GM19463 (cell line): ENCODE measurements at regions not wholly inside any gene's neighbourhood (a gene's known extent, or its start where the extent isn't known, plus 50 kb on each side); places are given as distances from the start of the nearest gene placed in this dataset.
"Not testable (repeated sequence)": the region's sequence is repeated elsewhere in the genome, so short reads cannot be mapped to it uniquely, and the experiment has no call there.

Source experiments
- ATAC-seq: cut with Tn5 transposase; IDR thresholded peaks from one replicate; pipeline ENCODE4 v1.9.1; 2021; ENCODE audit warnings: mild to moderate bottlenecking, moderate library complexity; ENCODE audit not compliant: unreplicated experiment

DNA sequence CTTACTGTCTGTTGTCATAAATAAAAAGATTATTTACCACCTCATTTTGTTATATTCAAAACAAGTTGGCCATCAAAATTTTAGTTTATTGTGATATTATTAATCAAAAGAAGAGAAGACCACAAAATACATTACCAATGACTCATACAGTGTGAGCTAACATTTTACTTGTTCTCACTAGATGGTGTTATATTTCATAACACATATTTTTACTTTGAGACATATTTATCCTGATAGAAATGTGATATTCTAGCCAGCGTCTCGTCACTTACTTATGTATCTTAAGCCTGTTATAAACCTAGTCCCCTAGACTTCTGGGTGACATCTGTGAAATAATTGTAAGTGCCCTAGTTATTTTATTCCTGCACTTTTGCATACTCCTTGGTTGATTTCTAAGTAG, 263.2 kb downstream of the CDH7 start:
- ATAC-seq, result no peak

DNA sequence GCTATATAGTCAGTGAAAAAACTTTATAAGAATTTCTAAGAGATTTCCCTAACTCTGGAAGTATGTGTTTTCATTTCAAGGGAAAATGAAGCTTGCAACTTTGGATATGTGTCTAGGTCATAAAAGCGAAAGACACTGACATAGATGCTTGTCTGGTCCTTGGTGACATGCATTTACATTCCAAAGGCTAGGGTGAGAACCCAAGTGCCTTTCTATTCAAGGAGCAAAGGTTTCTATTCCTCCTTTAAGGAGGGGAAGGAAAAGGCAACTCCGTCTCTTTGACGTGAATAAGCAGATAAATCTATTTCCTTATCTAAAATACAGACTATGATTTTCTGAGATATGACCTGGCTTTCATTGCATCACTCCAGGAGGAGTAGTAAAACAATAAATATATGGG, 261.1 kb downstream of the CDH7 start:
- no peak for ATAC-seq

DNA sequence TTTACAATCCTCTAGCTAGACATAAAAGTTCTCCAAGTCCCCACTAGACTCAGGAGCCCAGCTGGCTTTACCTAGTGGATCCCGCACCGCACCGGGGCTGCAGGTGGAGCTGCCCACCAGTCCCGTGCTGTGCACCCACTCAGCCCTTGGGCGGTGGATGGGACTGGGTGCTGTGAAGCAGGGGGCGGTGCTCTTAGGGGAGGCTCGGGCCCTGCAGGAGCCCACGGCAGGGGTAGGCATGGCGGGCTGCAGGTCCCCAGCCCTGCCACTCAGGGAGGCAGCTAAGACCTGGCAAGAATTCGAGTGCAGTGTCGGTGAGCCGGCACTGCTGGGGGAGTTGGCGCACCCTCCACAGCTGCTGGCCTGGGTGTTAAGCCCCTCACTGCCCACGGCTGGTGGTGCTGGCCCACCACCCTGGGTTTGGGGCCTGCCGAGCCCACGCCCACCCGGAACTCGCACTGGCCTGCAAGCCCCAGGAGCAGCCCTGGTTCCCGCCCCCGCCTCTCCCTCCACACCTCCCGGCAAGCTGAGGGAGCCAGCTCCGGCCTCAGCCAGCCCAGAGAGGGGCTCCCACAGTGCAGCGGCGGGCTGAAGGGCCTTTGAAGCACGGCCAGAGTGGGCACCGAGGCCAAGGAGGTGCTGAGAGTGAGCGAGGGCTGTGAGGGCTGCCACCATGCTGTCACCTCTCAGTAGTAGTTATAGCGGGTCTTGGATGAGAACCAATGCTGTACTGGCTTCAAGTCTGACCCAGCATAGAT, 255.2 kb downstream of the CDH7 start:
- ATAC-seq, result no peak

DNA sequence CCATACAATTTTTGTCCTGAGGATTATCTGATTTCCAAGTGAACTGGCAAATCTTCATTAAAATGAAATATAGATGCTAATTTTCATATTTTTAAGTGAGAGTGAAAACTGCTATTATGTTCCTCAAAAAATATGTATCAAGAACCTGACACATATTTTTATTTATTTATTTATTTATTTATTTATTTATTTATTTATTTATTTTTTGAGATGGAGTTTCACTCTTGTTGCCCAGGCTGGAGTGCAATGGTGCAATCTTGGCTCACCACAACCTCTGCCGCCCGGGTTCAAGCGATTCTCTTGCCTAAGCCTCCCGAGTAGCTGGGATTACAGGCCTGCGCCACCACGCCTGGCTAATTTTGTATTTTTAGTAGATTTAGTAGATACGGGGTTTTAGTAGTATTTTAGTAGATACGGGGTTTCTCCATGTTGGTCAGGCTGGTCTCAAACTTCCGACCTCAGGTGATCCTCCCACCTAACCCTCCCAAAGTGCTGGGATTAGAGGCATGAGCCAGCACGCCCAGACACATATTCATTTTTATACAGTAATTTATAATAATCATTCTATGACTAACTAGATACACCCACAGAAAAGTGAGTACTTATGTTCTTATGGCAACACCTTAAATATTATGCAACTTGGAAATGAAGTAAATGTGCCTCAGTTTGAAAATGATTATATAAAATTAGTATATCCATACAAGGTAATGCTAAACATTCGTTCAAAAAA, 248.3 kb downstream of the CDH7 start:
- not testable (repeated sequence) for ATAC-seq

DNA sequence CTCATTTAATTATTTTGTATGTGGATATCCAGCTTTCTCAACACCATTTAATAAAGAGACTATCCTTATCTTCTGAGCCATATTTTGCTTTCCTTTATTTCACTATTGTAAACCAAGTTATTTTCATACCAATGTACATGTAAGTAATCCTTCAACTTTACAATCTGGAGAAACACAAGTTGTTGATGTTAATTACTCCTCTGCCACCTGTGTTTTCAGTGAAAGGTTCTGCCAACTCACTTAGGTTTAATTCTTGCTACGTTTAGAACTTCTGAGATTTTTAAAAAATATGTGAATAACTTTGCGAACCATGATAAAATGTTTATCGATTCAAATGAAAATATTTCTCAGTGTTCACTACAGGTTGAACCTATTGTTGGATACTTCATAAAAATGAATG, 244.4 kb downstream of the CDH7 start:
- no peak for ATAC-seq

DNA sequence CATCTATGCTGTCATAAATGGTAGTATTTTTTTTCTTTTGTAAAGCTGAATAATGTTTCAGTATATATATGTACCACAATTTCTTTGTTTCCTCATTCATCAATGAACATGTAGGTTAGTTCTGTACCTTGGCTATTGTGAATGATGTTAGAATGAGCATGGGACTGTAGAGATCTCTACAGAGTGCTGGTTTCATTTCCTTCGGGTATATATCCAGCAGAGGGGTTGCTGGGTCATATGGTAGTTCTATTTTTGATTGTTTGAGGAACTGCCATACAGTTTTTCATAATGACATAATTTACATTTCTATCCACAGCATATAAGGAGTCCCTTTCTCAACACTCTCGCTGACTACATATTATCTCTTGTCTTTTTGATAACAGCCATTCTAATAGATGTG, 243.5 kb downstream of the CDH7 start:
- ATAC-seq, result no peak

DNA sequence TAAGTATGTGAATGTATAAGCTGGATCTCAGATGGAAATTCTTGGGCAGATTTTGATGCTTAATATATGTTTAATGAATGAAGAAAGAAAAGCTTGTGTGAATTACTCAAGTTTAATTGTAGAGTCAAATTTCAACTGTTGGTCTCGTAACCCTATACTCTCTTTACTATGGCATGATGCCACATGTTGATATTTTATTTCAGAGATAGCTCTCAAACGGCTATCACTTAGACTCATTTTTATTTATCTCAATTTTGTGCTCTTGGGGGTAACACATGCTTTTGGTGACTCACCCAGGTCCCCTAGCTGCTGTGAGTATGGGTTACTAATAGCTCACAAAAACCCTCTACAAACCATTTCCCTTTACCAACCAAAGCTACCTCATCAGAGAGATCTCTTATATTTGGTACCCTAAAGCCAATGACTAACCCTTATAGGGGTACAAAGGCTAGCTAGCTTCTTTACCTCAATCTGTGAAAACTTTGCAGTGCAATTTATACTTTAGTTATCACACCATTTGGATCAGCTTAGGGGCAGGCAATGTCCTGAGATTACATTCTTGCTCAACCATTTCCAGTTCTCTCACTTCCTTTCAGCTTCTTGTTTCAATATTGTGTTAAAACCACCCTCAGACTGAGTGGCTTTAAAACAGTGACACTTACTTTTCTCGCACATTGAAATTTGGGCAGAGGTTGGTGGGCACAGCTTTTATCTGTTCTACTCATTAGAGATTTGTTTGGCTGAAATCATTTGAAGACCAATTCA, 240.3 kb downstream of the CDH7 start:
- no peak for ATAC-seq

DNA sequence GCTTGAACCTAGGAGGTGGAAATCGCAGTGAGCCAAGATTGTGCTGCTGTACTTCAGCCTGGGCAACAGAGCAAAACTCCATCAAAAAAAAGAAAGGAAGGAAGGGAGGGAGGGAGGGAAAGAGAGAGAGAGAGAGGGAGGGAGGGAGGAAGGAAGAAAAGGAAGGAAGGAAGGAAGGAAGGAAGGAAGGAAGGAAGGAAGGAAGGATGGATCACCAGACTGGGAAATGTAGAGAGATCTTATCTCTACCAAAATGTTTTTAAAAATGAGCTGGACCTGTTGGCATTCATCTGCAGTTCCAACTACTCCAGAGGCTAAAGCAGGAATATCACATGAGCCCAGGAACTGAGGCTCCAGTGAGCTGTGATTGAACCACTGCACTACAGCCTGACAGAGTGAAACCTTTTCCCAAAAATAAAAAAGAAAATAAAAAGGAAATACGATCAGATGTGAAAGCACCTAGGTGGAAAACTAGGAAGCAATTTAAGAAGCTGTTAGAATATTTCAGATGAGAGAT, 239.4 kb downstream of the CDH7 start:
- ATAC-seq, result no peak

DNA sequence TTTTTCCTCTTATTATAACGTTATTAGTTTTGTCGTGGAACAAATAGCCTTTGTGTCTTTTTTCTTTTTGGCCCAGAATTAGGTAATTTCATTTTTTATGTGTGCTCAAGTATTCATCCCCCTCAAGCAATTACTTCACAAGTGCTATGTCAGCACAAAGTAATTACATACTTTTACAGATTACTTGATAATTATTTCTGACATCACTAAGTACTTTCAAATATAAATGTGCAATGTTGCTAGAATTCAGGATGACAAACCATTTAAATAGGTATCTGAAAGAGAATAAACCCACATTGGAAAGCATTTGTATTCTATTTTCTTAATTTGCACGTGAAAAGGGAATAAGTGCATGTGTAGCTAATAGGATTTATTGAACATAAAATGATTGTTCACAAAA, 238.2 kb downstream of the CDH7 start:
- no peak for ATAC-seq

DNA sequence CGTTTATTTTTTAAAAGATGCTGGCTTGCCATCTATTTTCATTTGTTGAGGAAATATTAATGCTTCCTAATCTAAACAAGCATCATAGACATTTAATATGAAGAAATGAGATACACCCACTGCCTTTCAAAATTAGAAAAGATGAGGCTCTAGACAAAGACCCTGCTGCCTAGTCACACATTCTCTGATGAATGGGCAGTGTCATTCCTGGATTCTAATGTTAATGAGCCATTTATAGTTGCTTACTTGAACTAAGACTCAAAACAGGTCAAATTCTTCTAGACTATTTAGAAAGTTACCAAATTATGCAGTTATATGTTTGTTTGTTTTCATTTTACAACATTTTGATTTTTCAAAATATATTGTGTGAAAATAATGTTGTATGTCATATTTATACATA, 237.6 kb downstream of the CDH7 start:
- no peak for ATAC-seq

DNA sequence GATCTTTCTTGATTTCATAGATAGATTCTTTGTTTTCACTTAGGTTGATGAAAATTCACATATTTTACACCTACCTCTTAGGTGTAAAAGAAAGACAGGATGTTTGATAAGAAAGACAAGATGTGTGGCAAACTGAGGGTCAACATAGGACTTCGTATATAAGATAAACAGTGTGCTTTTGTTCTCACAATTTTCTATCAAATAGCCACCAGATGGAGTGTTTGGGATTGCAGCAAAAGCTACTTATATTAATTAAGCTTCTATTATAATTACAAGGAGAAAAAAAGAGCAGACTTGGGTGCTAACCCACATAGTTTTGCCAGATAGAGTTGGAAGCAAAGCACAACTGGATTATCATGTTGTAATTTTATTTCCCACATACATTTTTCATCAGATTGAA, 232.9 kb downstream of the CDH7 start:
- ATAC-seq, result no peak

DNA sequence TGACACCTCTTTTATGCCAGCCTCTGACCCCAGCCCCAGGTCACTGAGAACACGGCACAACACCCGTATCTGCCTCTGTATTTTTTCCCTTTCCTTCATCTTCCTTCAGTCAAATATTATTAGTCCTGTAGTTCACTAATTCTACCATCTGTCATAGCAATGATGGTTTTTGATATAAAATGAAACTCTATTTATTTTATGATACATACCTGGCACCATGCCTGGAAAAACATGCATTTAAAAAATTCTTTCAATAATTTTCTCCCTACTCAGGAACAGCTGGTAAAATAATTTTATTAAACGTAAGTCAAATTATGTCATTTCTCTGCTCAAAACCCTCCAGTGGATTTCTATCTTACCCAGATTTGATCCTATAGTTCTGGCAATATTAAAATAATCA, 224.7 kb downstream of the CDH7 start:
- ATAC-seq, result no peak

DNA sequence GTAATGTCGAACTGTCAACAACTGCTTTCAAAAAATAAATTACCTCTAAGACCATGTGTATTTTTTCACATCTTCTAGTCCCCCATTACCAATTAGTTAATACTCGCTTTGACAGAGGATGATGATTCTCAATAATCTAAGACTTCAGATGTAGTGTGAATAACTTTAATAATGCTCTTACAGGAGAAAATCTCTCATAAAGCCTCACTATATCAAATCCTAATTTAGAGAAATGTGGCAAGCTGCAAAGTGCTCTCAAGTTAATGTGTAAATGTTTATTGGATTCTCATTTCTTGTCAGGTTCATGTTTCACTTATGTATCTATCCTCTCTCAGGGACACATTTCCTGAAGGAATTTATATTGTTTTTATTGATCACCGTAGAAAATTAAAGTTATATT, 223.9 kb downstream of the CDH7 start:
- no peak for ATAC-seq

DNA sequence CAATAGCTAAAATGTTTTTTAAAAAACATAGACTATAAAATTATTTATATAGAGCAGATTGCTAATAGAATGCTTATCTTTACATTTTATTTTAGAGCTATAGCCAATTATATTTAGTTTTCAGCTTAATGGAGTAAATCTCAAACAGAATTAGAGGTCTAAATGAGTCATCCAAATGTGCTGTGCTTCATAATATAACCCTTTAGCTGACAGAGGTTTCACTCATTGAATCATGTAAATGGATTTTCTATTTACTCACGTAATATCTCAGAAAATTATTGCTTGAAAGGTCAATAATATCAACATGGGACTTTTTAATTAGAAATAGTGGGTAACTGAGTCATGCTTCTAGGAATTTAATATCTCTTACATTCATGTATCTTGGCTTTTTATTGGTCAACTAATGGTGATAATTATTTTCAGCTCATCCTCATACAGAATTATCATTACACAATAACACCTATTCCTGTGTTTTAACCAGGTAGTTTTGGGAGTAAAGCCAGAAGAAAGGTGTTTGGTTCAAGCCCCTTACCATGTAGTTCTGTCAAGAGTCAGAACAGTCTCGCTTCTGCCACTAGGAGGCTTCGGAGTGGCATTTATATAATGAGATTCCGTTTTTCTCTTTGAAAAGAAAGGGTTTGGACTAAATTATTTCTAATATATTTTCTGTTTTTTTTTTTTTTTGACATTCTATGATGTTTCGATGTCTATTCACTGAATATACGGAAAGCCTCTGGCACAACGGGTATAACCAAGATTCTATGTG, 217.6 kb downstream of the CDH7 start:
- ATAC-seq, result no peak

DNA sequence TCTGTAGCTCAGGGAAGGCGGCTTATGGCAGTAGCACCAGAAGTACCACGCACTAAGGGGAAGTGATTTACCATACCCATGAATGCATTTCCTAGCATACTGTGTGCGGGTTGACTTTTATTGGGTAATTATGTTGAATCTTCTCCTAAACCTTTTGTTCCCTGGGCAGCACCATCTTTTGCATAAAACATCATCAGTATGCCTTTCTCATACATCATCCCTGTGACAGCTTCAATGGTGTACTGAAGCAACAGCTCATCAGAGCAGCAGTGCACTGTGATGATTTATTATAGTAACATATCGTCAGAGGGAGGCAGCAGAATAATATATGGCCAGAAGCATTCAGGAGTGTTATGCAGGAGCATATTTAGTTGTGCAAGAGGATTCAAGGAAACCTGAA, 204.9 kb downstream of the CDH7 start:
- ATAC-seq, result no peak

DNA sequence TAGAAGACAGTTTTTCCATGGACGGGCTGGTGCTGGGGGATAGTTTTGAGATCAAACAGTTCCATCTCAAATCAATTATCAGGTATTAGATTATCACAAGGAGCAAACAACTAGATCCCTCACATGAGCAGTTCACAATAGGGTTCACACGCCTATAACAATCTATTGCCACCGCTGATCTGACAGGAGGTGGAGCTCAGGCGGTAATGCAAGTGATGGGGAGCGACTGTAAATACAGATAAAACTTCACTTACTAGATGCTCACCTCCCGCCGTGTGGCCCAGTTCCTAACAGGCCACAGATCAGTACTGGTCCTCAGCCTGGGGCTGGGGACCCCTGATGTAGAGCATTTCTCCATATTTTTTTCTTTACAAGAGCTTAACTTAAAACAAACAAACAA, 203.6 kb downstream of the CDH7 start:
- no peak for ATAC-seq

DNA sequence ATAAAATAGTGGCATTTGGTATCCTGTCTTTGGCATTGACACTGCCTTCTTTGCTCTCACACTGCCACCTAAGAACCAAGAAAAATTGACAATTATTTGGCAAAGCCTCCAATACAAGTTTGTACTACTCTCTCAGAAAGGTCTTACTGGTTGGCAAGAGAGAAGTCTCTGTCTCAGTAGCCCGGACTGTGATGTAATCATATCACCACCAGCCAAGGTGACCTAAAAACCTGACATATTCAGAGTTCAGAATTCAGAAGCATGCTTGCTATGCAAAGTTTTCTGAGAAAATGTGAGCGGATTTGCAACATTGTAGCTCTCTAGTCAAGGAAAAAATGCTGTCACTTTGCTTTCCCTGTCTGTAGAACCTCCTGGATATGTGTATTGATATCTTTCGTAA, 196.0 kb downstream of the CDH7 start:
- ATAC-seq, result no peak

DNA sequence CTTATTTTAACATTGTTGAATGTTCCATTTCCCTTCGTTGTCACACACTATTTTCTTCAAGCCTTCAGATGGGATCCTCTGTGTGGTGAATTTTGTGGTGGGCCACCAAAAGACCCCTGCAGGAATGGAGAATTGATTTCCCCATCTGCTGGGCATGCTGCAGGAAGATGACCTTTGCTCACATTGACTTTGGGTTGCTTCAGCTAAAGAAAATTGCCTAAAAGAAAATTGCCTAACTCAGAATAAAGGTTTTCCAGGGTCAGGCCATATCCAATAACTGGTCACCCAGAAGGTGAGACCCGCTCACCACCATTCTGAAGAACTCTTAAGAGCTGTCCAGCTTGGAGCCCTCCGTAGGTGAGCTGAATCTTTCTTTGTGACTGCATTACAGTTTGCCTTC, 192.5 kb downstream of the CDH7 start:
- ATAC-seq, result no peak

DNA sequence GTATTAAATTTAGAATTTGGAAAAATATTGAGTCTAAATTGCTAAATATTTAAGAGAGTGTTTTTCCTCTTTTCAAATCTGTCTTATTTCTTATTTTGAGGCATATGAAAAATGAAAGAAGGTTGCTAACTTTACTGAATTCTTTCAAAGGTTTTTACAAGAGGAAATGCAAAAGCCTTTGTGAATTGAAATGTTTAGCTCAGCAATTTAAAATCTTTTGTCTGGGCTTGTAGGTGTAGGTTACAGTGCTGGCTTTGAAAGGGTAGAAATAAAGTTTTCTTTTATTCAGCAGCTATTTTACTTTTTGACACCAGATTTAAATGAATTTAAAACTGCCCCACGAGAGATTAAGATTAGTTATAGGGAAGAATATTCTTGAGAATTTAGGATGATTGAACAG, 192.0 kb downstream of the CDH7 start:
- no peak for ATAC-seq

DNA sequence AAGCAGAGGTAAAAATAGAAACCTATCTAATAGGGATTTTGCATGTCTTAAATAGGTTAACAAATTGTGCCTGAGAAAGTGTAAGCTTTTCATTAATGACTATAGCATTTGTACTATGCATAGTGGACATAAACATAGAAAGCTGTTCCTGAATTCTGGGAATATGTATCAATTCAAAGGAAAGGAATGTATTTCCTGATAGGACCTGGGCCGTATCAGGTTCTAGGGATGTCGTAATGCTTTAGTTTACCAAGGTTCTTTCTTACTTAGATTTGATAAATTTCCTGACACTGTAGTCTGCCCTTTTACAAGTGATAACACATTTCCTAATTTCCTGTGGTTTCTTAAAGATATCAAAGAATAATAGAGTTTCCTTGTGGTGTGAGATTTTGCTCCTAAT, 191.3 kb downstream of the CDH7 start:
- ATAC-seq, result no peak

DNA sequence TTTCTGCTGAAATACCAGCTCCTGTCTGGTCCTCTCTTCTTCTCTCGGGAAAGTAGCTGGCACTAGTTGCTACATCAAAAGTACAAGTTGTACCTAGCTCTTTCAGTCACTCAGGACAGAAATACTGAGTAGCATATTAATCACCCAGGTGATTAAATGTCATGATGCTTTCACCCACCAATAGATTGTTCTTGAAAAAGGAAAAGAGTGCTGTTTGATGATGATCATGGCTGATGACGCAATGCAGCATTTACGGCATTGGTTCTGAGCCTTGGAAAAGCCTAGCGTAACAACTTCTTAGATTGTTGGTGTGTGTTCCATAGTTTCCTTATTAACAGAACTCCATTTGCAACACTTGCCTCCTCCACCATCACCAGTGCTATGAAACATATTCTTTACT, 190.7 kb downstream of the CDH7 start:
- no peak for ATAC-seq
